Spinal cord (tissue), 9 donors: ENCODE measurements at regions not wholly inside any gene's neighbourhood (a gene's known extent, or its start where the extent isn't known, plus 50 kb on each side); places are given as distances from the start of the nearest gene placed in this dataset.
"Not testable (repeated sequence)": the region's sequence is repeated elsewhere in the genome, so short reads cannot be mapped to it uniquely, and the experiment has no call there.

Experiments used
- DNase-seq, 6 donors: peaks; one replicate each; pipeline versions ENCODE4 v3.0.0 to v3.0.0-alpha.2; 2013 to 2015; ENCODE audit warnings: low spot score in 6 of 6, low read depth in 4 of 6
- H3K27ac ChIP-seq: one replicate; pipeline ENCODE4 v1.5.1; 2013; ENCODE audit warnings: low read depth, low read length, control low read depth
- H3K27me3 ChIP-seq: one replicate; pipeline ENCODE4 v1.6.1; 2013; ENCODE audit warnings: low read length; ENCODE audit not compliant: control insufficient read depth, insufficient read depth
- H3K36me3 ChIP-seq: one replicate; pipeline ENCODE4 v1.6.1; 2013; ENCODE audit warnings: low read length; ENCODE audit not compliant: control insufficient read depth, insufficient read depth
- H3K4me1 ChIP-seq: one replicate; pipeline ENCODE4 v1.6.1; 2013; ENCODE audit warnings: low read length; ENCODE audit not compliant: control insufficient read depth, insufficient read depth
- H3K4me3 ChIP-seq: one replicate; pipeline ENCODE4 v1.5.1; 2013; ENCODE audit warnings: low read depth, low read length, control low read depth
- H3K9me3 ChIP-seq: one replicate; pipeline ENCODE4 v1.6.1; 2013; ENCODE audit warnings: low read length; ENCODE audit not compliant: control insufficient read depth, insufficient read depth
- WGBS: methylation state at CpG from one replicate; pipeline ENCODE4 v1.1.5; 2013; ENCODE audit warnings: missing lambda C conversion rate; ENCODE audit not compliant: insufficient coverage; 5-methylcytosine and 5-hydroxymethylcytosine counted together
- donor health status: healthy.

GRCh38 chr3:55146216-55146615, 218.4 kb upstream of the LRTM1 start:
- DNase-seq: peak in 1 of 6 donors; percentile 66
- WGBS: 83% methylated on average over 1 of the region's 4 CpGs

DNA sequence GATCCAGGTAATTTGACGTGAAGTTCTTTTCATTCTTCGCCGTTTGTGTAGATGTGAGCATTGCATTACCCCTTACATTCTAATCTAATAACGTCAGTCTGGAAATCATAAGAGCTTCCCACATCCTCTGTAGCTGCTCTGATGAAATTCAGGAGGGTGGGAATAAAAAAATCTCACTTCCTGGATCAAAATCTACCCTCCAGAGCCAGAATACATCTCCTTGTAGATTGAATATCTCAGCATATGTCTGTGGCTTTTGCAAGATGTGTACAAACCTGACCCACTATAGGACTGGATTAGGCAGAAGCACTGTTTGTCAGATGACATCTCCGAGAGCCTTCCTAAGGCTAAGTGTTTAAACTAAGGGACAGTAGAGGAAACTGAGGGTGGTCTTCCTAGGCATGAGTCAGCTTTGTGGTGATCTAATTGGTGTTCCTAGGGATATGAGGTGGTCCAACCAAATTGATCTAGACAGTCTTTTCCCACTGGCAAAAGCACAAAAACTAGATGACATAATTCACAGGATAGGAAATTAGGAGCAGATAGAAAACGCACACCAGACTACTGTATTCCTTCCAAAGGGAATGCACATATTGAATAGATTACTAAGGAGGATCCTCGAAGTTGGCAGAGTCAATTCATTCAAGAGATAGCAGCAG, 216.3 kb upstream of the LRTM1 start:
- H3K4me3 ChIP-seq: no peak overlapping the region
- WGBS: 75% methylated on average over 2 of the region's 7 CpGs
- DNase-seq: no peak

More at GRCh38 chr3:55146216-55146615, 218.4 kb upstream of the LRTM1 start:
- H3K27me3 ChIP-seq: no peaks in the 10 kb centered on the region
- no peak overlapping the region for H3K4me3 ChIP-seq
- no peaks in the 10 kb centered on the region for H3K9me3 ChIP-seq
- H3K4me1 ChIP-seq: no peaks in the 10 kb centered on the region
- no peaks in the 10 kb centered on the region for H3K36me3 ChIP-seq
- no peak overlapping the region for H3K27ac ChIP-seq

DNA sequence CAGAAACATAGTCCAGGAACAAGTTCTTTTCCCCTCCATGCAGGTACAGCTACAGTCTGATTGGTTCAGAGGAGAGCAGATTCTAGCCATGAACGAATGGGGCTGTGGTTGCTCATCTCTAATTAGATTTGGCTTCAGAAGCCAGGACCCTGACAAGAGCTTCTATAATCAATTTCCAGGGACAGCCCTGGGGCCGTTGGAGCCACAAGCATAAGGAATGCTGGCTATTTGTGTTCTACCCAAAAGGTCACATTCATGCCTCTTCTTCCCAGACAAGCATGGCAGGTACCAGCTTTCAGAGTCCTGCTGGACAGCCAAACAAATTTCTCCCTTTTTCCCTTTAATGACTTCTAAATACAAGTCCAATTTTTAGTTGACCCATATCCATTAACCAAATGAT, 215.5 kb upstream of the LRTM1 start:
- no peak overlapping the region for H3K4me3 ChIP-seq
- 77% methylated on average over 2 of the region's 2 CpGs for WGBS
- H3K27ac ChIP-seq: no peak overlapping the region
- no peaks in the 10 kb centered on the region for H3K27me3 ChIP-seq
- H3K9me3 ChIP-seq: no peaks in the 10 kb centered on the region
- no peak for DNase-seq
- H3K36me3 ChIP-seq: no peaks in the 10 kb centered on the region
- H3K4me1 ChIP-seq: no peaks in the 10 kb centered on the region

More for the DNA sequence above, 216.3 kb upstream of the LRTM1 start:
- Histone ChIP-seq H3K27ac (no peak overlapping the region), H3K36me3 (no peaks in the 10 kb centered on the region), H3K27me3 (no peaks in the 10 kb centered on the region), H3K9me3 (no peaks in the 10 kb centered on the region), H3K4me1 (no peaks in the 10 kb centered on the region)

GRCh38 chr3:55136291-55136690, 208.4 kb upstream of the LRTM1 start:
- H3K36me3 ChIP-seq, H3K27me3 ChIP-seq, DNase-seq, H3K4me3 ChIP-seq, H3K4me1 ChIP-seq, H3K9me3 ChIP-seq, H3K27ac ChIP-seq: not testable (repeated sequence)
- WGBS: 97% methylated on average over 17 of the region's 25 CpGs

GRCh38 chr3:55128225-55128823, 200.5 kb upstream of the LRTM1 start:
- DNase-seq: peak in 3 of 6 donors; percentile 6 to 77 (median 13)
- no CpG with 5 or more reads among the region's 8 CpGs for WGBS
- Histone ChIP-seq H3K4me1 (peaks cover 2% of the 10 kb centered on the region), H3K27ac (no peak overlapping the region), H3K36me3 (no peaks in the 10 kb centered on the region), H3K4me3 (no peak overlapping the region), H3K27me3 (peaks cover 9% of the 10 kb centered on the region), H3K9me3 (no peaks in the 10 kb centered on the region)

DNA sequence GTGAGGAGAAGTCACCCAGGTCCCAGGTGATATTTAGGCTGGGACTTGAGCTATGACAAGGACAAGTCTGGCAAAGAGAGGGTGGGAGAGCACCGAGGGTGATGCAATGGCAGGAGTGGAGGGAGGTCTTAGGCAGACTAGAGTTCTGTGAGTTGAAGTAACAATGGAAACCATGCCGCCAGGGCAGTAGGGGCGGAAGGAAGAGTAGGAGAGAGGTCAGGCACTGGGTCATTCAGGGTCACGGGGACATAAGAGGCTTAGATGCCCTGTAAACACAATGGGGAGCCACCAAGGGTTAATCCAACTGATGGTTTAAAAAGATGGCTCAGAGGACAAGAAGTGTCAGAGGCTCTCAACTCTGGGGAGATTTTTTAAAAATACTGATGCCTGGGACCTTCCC, 199.7 kb upstream of the LRTM1 start:
- Histone ChIP-seq H3K36me3 (no peaks in the 10 kb centered on the region), H3K27me3 (peaks cover 9% of the 10 kb centered on the region), H3K4me3 (no peak overlapping the region), H3K9me3 (no peaks in the 10 kb centered on the region), H3K4me1 (peaks cover 2% of the 10 kb centered on the region), H3K27ac (no peak overlapping the region)
- DNase-seq: no peak
- WGBS: 38% methylated on average over 4 of the region's 4 CpGs

DNA sequence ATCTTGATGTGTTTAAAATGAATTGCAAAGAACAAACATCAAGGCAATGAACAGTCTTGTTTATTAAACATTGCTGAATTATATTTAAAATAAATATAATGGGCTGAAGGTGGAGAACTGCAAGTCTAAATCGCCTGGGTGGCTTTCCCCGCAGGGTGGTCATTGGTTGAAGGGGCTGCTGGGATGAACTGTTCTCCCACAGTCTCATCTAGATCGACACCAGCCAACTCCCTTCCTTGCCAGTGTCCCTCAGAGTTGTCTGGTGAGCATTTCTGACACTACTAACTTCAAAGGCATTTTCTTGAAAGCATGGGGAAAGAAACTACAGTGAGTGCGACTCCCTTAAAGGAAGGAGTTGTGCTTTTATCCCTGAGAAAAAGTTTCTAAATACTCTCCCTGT, 196.5 kb upstream of the LRTM1 start:
- Histone ChIP-seq H3K4me1 (no peaks in the 10 kb centered on the region), H3K27me3 (peaks cover 9% of the 10 kb centered on the region), H3K9me3 (no peaks in the 10 kb centered on the region), H3K27ac (no peak overlapping the region), H3K4me3 (no peak overlapping the region), H3K36me3 (no peaks in the 10 kb centered on the region)
- no peak for DNase-seq
- no CpG with 5 or more reads among the region's 4 CpGs for WGBS
